A673 (cell line): ENCODE measurements at regions not wholly inside any gene's neighbourhood (a gene's known extent, or its start where the extent isn't known, plus 50 kb on each side); places are given as distances from the start of the nearest gene placed in this dataset.
"Not testable (repeated sequence)": the region's sequence is repeated elsewhere in the genome, so short reads cannot be mapped to it uniquely, and the experiment has no call there.

ENCODE experiments used
- BruUV-seq: library from RNA; stranded (reverse); fragments of 400-500 nt; replicated peaks from 2 replicates; lab custom pipeline; 2021; lab: Mats Ljungman, UMichigan
- CTCF ChIA-PET: fragments of 300-600 bp; sonication (Branson Sonifier 250); formaldehyde crosslinking; loops from one replicate; lab custom pipeline; 2022; ENCODE audit warnings: antibody characterized with exemption; lab: Charles Lee
- POLR2A ChIA-PET: fragments of 300-600 bp; sonication (Branson Sonifier 250); formaldehyde crosslinking; loops from one replicate; lab custom pipeline; 2022; ENCODE audit warnings: antibody characterized with exemption; ENCODE audit not compliant: low non-redundant PET; lab: Charles Lee
- DNase-seq: peaks from one replicate; pipeline ENCODE4 v3.0.0-alpha.2; 2015; ENCODE audit warnings: low spot score
- H3K27ac ChIP-seq: fragments of 200-600 bp; sonication (generic); 2 replicates; pipeline ENCODE4 v1.5.1; 2016; ENCODE audit warnings: mixed run types, low read depth, mild to moderate bottlenecking, mixed read lengths, antibody characterized with exemption, low read length; ENCODE audit not compliant: poor library complexity, severe bottlenecking
- H3K27me3 ChIP-seq: fragments of 200-600 bp; sonication (generic); replicated peaks from 2 replicates; pipeline ENCODE4 v1.6.1; 2017; ENCODE audit warnings: mixed run types, low read depth, mild to moderate bottlenecking, mixed read lengths, antibody characterized with exemption, low read length; ENCODE audit not compliant: insufficient read depth, poor library complexity
- H3K36me3 ChIP-seq: fragments of 200-600 bp; sonication (generic); 2 replicates; pipeline ENCODE4 v1.6.1; 2016; ENCODE audit warnings: mixed run types, mild to moderate bottlenecking, mixed read lengths, antibody characterized with exemption, low read length; ENCODE audit not compliant: insufficient read depth, poor library complexity, severe bottlenecking
- H3K4me1 ChIP-seq: fragments of 200-600 bp; sonication (generic); 2 replicates; pipeline ENCODE4 v1.6.1; 2017; ENCODE audit warnings: mixed run types, mild to moderate bottlenecking, mixed read lengths, antibody characterized with exemption, low read length; ENCODE audit not compliant: insufficient read depth, poor library complexity, severe bottlenecking
- H3K4me3 ChIP-seq: fragments of 200-600 bp; sonication (generic); 2 replicates; pipeline ENCODE4 v1.5.1; 2016; ENCODE audit warnings: low read depth, mixed run types, mild to moderate bottlenecking, mixed read lengths, low read length; ENCODE audit not compliant: poor library complexity, severe bottlenecking
- H3K9me3 ChIP-seq: fragments of 200-600 bp; sonication (generic); 2 replicates; pipeline ENCODE4 v1.6.1; 2016; ENCODE audit warnings: mixed run types, low read depth, mild to moderate bottlenecking, mixed read lengths, antibody characterized with exemption, low read length; ENCODE audit not compliant: poor library complexity, severe bottlenecking
- EZH2 ChIP-seq: fragments of 200-600 bp; sonication (generic); IDR thresholded peaks from 2 replicates; pipeline ENCODE4 v1.6.1; 2017; ENCODE audit warnings: borderline replicate concordance, low read depth, mild to moderate bottlenecking, mixed read lengths, antibody characterized with exemption, low read length; ENCODE audit not compliant: poor library complexity, severe bottlenecking
- intact Hi-C: fragments of 100-400 bp; cut with micrococcal nuclease; formaldehyde crosslinking; loops from one replicate; pipeline ENCODE4 v1.10.0; 2022; ENCODE audit not compliant: unreplicated experiment
- TF ChIP-seq, protein P1 (sequence below): fragments of 300-800, 200-600 bp; sonication (generic); conservative IDR thresholded peaks from 2 replicates; pipeline ENCODE4 v1.5.1; 2017; ENCODE audit warnings: low read depth, mild to moderate bottlenecking, antibody characterized with exemption, low read length, moderate library complexity, mixed read lengths

DNA sequence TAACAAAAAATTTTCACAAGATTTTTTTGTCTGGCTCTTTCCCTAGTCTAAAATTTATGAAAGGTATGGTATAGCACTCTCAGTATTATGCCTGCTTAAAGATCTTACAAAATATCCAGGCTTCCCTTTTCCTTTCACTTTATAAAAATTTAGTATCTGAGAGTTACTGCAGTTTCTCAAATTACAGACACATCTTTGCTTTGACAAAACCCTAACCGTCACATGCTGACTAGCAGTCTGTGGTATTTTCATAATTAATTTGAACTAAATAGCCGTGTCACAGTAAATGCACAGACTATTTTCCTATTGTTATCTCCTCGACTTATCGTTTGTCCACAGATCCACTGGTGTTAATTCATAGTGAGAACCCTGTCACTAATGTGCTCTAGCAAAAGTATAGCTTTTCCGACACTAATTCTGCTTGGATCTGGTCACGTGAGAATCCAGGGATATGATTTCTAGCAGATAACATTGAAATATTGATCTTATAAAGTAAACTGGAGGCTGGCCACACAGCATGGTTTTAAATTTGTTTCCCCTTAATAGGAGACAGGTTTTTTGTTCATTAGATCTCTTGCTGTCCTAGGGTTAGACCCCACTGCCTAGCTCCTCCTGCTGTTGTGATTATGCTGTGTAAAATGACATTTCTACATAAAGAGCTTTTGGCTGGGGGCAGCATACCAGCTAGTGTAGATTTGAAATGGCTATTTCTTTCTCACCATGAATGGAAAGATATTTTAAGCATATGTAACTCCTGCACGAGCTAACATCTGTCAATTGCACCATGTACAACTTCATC, 340.6 kb upstream of the SASH1 start:
- no peak for TF ChIP-seq EZH2
- TF ChIP-seq, protein P1, sequence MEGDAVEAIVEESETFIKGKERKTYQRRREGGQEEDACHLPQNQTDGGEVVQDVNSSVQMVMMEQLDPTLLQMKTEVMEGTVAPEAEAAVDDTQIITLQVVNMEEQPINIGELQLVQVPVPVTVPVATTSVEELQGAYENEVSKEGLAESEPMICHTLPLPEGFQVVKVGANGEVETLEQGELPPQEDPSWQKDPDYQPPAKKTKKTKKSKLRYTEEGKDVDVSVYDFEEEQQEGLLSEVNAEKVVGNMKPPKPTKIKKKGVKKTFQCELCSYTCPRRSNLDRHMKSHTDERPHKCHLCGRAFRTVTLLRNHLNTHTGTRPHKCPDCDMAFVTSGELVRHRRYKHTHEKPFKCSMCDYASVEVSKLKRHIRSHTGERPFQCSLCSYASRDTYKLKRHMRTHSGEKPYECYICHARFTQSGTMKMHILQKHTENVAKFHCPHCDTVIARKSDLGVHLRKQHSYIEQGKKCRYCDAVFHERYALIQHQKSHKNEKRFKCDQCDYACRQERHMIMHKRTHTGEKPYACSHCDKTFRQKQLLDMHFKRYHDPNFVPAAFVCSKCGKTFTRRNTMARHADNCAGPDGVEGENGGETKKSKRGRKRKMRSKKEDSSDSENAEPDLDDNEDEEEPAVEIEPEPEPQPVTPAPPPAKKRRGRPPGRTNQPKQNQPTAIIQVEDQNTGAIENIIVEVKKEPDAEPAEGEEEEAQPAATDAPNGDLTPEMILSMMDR = 0 out of 2 replicates have a peak, but pooled peaks have one; percentile 16
- H3K4me3 ChIP-seq = peak overlapping the region; percentile 11
- no peaks in the 10 kb centered on the region for H3K27me3 ChIP-seq
- H3K4me1 ChIP-seq = peaks cover 2% of the 10 kb centered on the region
- DNase-seq = peak; percentile 28
- ChIA-PET POLR2A (no interaction called here), CTCF (no interaction called here)
- no peaks in the 10 kb centered on the region for H3K36me3 ChIP-seq
- intact Hi-C loops = no loop called here
- H3K27ac ChIP-seq = no peak overlapping the region
- no peaks in the 10 kb centered on the region for H3K9me3 ChIP-seq
- BruUV-seq = no TSS peak

DNA sequence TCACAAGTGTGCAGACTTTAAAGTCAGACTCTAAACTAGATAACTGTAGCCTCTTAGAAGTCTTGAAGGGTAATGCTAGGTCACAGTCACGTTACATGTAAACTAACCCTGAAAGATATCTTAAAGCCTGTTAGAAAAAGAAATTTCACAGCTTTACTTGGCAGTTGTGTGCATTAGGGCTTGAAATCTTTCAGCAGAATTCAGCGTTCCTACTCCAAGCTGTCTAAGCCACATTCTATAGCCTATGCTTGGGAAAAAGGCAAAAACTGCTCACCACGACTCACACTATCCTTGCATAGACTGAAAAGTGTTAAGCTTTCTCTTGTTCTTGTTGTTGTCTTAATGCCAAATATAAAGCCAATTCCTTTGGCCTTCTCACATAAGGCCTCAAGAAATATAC, 338.0 kb upstream of the SASH1 start:
- peaks cover 2% of the 10 kb centered on the region for H3K4me1 ChIP-seq
- POLR2A ChIA-PET = no interaction called here
- H3K27me3 ChIP-seq = no peaks in the 10 kb centered on the region
- no peak overlapping the region for H3K4me3 ChIP-seq
- no peak for DNase-seq
- H3K9me3 ChIP-seq = peaks cover 3% of the 10 kb centered on the region
- intact Hi-C loops = no loop called here
- H3K27ac ChIP-seq = no peak overlapping the region
- no peaks in the 10 kb centered on the region for H3K36me3 ChIP-seq
- CTCF ChIA-PET = no interaction called here
- TF ChIP-seq, protein P1 = no peak
- no peak for TF ChIP-seq EZH2
- BruUV-seq = no TSS peak

DNA sequence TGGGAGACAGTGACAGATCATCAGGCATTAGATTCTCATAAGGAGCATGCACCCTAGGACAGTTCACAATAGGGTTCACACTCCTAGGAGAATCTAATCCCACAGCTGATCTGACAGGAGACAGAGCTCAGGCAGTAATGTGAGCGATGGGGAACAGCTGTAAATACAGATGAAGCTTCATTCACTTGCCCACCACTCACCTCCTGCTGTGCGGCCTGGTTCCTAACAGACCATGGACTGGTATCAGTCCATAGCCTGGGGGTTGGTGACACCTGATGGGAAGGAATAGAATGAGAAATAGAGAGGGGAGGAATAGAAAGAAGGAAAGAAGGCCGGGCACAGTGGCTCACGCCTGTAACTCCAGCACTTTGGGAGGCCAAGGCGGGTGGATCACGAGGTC, 336.8 kb upstream of the SASH1 start:
- H3K4me3 ChIP-seq = no peak overlapping the region
- no TSS peak for BruUV-seq
- POLR2A ChIA-PET = no interaction called here
- no peaks in the 10 kb centered on the region for H3K36me3 ChIP-seq
- peaks cover 2% of the 10 kb centered on the region for H3K4me1 ChIP-seq
- CTCF ChIA-PET = no interaction called here
- TF ChIP-seq EZH2 = no peak
- TF ChIP-seq, protein P1 = no peak
- intact Hi-C loops = no loop called here
- peaks cover 14% of the 10 kb centered on the region for H3K9me3 ChIP-seq
- no peak overlapping the region for H3K27ac ChIP-seq
- no peak for DNase-seq
- H3K27me3 ChIP-seq = no peaks in the 10 kb centered on the region

DNA sequence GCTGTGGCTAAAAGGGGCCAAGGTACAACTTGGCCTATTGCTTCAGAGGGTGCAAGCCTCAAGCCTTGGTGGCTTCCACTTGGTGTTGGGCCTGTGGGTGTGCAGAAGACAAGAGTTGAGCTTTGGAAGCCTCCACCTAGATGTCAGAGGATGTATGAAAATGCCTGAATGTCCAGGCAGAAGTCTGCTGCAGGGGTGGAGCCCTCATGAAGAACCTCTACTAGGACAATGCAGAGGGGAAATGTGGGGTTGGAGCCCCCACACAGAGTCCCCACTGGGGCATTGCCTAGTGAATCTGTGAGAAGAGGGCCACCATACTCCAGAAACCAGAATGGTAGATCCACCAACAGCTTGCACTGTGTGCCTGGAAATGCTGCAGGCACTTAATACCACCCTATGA, 332.1 kb upstream of the SASH1 start:
- H3K27me3 ChIP-seq, H3K36me3 ChIP-seq, POLR2A ChIA-PET, DNase-seq, intact Hi-C loops, BruUV-seq, CTCF ChIA-PET, H3K27ac ChIP-seq, H3K4me3 ChIP-seq: not testable (repeated sequence)
- Histone ChIP-seq H3K9me3 (peaks cover 20% of the 10 kb centered on the region), H3K4me1 (peaks cover 10% of the 10 kb centered on the region)
